ENCODE measurements at regions not wholly inside any gene's neighbourhood (a gene's known extent, or its start where the extent isn't known, plus 50 kb on each side); places are given as distances from the start of the nearest gene placed in this dataset.

DNA sequence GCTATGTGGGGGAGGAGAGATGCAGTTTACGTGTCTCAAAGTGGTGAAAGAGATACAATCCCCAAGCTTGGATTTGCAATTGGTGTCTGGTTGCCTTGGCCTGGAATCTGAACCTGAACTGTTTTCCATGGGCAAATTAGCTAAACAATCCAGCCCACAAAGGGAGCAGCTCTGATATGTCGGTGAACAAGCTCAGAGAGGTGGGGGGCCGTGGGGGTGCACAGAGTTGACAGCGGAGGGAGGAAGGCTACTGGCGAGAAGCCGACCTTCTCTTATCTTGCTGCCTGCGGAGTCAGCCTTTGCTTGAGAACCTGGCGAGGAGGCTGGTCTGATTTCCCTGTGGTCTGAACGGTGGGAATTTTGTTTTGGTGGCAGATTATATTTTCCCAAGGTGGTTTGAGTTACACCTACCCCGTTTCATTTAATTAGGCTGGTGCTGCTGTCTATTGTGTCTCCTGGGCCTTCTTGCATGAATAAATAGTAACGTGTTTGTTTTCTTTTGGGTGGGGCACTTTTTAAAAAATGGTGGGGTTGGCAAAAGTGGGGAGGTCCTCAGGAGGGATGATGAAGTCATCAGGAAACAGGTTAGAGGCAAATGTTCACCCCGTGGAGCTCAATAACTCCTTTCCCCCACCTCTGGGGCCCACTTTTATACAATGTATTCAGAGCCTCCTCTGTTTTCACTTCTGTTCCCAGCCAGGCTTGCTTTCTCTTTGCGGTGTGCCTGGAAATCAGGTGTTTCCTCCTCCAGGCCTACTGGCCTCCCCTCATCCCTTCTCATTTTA is 80.9 kb upstream of the IGFBP5 start:
- in situ Hi-C loops (cut with HindIII; ENCODE audit: low sequenced_read_pairs): no loop called here
- H3K4me3 ChIP-seq (ENCODE audit: low read depth, low read length): no peak overlapping the region
- no peak for DNase-seq (ENCODE audit: low read depth)
- TF ChIP-seq, protein P1, sequence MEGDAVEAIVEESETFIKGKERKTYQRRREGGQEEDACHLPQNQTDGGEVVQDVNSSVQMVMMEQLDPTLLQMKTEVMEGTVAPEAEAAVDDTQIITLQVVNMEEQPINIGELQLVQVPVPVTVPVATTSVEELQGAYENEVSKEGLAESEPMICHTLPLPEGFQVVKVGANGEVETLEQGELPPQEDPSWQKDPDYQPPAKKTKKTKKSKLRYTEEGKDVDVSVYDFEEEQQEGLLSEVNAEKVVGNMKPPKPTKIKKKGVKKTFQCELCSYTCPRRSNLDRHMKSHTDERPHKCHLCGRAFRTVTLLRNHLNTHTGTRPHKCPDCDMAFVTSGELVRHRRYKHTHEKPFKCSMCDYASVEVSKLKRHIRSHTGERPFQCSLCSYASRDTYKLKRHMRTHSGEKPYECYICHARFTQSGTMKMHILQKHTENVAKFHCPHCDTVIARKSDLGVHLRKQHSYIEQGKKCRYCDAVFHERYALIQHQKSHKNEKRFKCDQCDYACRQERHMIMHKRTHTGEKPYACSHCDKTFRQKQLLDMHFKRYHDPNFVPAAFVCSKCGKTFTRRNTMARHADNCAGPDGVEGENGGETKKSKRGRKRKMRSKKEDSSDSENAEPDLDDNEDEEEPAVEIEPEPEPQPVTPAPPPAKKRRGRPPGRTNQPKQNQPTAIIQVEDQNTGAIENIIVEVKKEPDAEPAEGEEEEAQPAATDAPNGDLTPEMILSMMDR (IDR thresholded peaks at IDR 0.05; ENCODE audit: low read depth, low read length, missing control alignments): no peak

DNA sequence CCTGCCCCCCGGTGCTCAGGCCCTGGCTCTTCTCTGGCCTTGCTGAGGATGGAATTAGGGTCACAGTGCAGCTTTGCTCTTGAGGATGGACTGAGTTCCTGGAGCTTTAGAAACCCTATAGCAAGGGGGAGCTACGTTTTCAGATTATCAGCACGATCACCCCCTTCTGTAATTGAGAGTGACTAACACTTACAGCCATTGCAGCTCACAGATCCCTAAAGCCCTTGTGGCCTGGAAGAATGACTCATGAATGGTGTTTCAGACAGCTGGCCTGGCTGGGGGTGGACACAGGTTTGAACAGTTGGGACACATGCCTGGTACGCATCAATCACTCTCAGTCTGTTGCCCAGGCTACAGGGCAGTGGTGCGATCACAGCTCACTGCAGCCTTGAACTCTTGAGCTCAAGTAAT is 79.7 kb upstream of the IGFBP5 start:
- TF ChIP-seq, protein P1 (IDR thresholded peaks at IDR 0.05; ENCODE audit: low read depth, low read length, missing control alignments): no peak
- in situ Hi-C loops (cut with HindIII; ENCODE audit: low sequenced_read_pairs): no loop called here
- peak; percentile 83 for DNase-seq (ENCODE audit: low read depth)
- no peak overlapping the region for H3K4me3 ChIP-seq (ENCODE audit: low read depth, low read length)

DNA sequence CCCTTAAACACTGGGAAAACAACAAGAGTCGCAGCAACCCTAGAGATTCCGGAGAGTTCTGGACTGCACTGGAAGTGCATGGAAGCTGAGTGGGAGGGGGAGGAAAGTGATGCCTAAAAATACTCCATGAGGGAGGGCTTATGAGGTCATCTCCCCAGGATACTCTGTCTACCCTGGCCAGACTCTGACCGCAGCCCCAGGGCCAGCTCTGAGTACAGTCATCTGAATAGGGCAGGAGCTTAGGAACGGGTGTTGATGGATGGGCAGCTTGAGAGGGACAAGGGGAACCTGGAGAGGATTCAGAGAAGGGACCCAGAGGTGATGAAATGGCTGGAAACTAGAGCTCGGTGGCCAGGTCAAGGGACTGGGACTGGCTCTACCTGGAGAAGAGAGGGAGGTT is 79.3 kb upstream of the IGFBP5 start:
- TF ChIP-seq, protein P1 (IDR thresholded peaks at IDR 0.05; ENCODE audit: low read depth, low read length, missing control alignments): no peak
- in situ Hi-C loops (cut with HindIII; ENCODE audit: low sequenced_read_pairs): no loop called here
- no peak overlapping the region for H3K4me3 ChIP-seq (ENCODE audit: low read depth, low read length)
- DNase-seq (ENCODE audit: low read depth): peak; percentile 63

DNA sequence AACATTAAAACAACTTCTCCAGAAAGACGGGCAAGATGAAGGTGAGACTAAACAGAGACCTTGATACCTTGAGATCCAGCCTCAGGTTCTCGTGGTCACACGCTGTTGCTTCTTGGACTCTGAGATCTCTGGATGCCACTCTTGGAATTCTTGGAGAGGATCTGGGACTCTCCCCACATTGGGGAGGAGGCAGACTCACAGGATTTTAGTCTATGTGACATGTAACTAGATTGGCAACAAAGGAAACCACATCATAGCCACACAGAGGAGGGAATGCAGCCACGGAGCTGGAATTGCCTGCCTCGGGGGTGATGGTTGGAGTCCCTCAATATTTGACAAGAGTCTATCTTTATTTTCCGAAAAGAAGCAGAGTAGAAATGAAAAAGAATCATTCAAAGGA is 78.8 kb upstream of the IGFBP5 start:
- DNase-seq (ENCODE audit: low read depth): no peak
- TF ChIP-seq, protein P1 (IDR thresholded peaks at IDR 0.05; ENCODE audit: low read depth, low read length, missing control alignments): no peak
- in situ Hi-C loops (cut with HindIII; ENCODE audit: low sequenced_read_pairs): no loop called here
- H3K4me3 ChIP-seq (ENCODE audit: low read depth, low read length): no peak overlapping the region

DNA sequence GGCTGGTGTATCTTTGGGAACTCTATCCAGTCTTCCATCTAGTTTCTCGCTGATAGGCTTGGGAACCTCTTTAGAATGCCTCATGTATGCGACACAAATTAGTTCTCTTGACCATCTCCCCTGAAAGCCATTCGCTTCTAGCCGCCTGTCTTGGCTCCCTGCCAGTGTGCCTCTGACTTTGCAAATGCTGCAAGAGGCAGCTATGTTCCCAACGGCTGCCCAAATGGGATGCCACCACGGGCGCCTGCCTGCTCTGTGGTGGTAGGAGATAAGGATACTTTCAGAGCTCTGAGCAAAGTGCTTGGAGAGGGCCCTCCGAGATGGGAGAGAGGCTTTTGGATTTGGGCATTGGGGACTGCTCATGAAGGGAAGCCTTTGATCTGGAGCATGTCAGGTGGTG is 77.7 kb upstream of the IGFBP5 start:
- TF ChIP-seq, protein P1 (IDR thresholded peaks at IDR 0.05; ENCODE audit: low read depth, low read length, missing control alignments): no peak
- no peak overlapping the region for H3K4me3 ChIP-seq (ENCODE audit: low read depth, low read length)
- in situ Hi-C loops (cut with HindIII; ENCODE audit: low sequenced_read_pairs): no loop called here
- no peak for DNase-seq (ENCODE audit: low read depth)

DNA sequence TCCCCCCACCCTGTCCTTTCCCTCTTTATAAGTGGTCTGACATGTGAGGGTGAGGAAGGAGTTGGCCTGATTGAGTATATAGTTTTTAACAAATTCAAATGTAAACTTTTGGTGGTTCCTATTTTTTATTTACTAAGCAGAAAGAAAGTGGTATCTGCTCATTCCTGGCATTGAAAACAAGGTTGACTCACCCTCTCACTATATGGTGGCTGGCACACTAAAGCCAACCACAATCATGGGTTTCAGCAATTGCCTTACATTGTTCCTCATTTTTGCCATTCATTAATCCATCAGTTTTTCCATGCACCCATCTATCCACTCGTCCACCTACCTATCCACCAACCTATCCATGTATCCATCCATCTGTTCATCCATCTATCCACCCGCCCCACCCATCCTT is 75.4 kb upstream of the IGFBP5 start:
- no peak overlapping the region for H3K4me3 ChIP-seq (ENCODE audit: low read depth, low read length)
- in situ Hi-C loops (cut with HindIII; ENCODE audit: low sequenced_read_pairs): no loop called here
- DNase-seq (ENCODE audit: low read depth): no peak
- TF ChIP-seq, protein P1 (IDR thresholded peaks at IDR 0.05; ENCODE audit: low read depth, low read length, missing control alignments): no peak

Measured in astrocyte of the cerebellum (primary cell).